Glomerular visceral epithelial cell (primary cell): ENCODE measurements at regions not wholly inside any gene's neighbourhood (a gene's known extent, or its start where the extent isn't known, plus 50 kb on each side); places are given as distances from the start of the nearest gene placed in this dataset.
"Not testable (repeated sequence)": the region's sequence is repeated elsewhere in the genome, so short reads cannot be mapped to it uniquely, and the experiment has no call there.

Experiments used
- DNase-seq: peaks from one replicate; pipeline ENCODE4 v3.0.0-alpha.2; 2016; ENCODE audit errors: extremely low spot score

- DNase-seq: no peak
Measured at GRCh38 chr5:57680686-57681085, 198.1 kb upstream of the ACTBL2 start.

- DNase-seq: no peak
Measured at GRCh38 chr5:57677235-57677634, 194.6 kb upstream of the ACTBL2 start.

- no peak for DNase-seq
Measured at GRCh38 chr5:57676222-57677098, 193.8 kb upstream of the ACTBL2 start.

- DNase-seq: no peak
Measured at GRCh38 chr5:57675236-57675635, 192.6 kb upstream of the ACTBL2 start.

- DNase-seq: no peak
Measured at GRCh38 chr5:57671371-57671770, 188.8 kb upstream of the ACTBL2 start.

GRCh38 chr5:57666582-57666981 is 184.0 kb upstream of the ACTBL2 start:
- no peak for DNase-seq

- no peak for DNase-seq
Measured at GRCh38 chr5:57665146-57665936, 182.7 kb upstream of the ACTBL2 start.

- DNase-seq: no peak
Measured at GRCh38 chr5:57664700-57665099, 182.1 kb upstream of the ACTBL2 start.

GRCh38 chr5:57663466-57663865 is 180.9 kb upstream of the ACTBL2 start:
- DNase-seq: no peak

- DNase-seq: no peak
Measured at GRCh38 chr5:57662991-57663390, 180.4 kb upstream of the ACTBL2 start.

GRCh38 chr5:57659886-57660285 is 177.3 kb upstream of the ACTBL2 start:
- DNase-seq: no peak

GRCh38 chr5:57658018-57658417 is 175.4 kb upstream of the ACTBL2 start:
- no peak for DNase-seq

- no peak for DNase-seq
Measured at GRCh38 chr5:57655228-57655627, 172.6 kb upstream of the ACTBL2 start.

- DNase-seq: no peak
Measured at GRCh38 chr5:57653636-57654290, 171.2 kb upstream of the ACTBL2 start.

GRCh38 chr5:57651127-57651526 is 168.5 kb upstream of the ACTBL2 start:
- DNase-seq: no peak

GRCh38 chr5:57650360-57651069 is 167.9 kb upstream of the ACTBL2 start:
- peak; percentile 49 for DNase-seq

GRCh38 chr5:57642698-57643097 is 160.1 kb upstream of the ACTBL2 start:
- DNase-seq: no peak

GRCh38 chr5:57642066-57642465 is 159.5 kb upstream of the ACTBL2 start:
- no peak for DNase-seq

GRCh38 chr5:57635146-57635777 is 152.7 kb upstream of the ACTBL2 start:
- DNase-seq: peak; percentile 23

- no peak for DNase-seq
Measured at GRCh38 chr5:57632937-57633336, 150.3 kb upstream of the ACTBL2 start.

- DNase-seq: not testable (repeated sequence)
Measured at GRCh38 chr5:57631139-57631538, 148.5 kb upstream of the ACTBL2 start.
